ENCODE measurements at regions not wholly inside any gene's neighbourhood (a gene's known extent, or its start where the extent isn't known, plus 50 kb on each side); places are given as distances from the start of the nearest gene placed in this dataset.
"Not testable (repeated sequence)": the region's sequence is repeated elsewhere in the genome, so short reads cannot be mapped to it uniquely, and the experiment has no call there.

DNA sequence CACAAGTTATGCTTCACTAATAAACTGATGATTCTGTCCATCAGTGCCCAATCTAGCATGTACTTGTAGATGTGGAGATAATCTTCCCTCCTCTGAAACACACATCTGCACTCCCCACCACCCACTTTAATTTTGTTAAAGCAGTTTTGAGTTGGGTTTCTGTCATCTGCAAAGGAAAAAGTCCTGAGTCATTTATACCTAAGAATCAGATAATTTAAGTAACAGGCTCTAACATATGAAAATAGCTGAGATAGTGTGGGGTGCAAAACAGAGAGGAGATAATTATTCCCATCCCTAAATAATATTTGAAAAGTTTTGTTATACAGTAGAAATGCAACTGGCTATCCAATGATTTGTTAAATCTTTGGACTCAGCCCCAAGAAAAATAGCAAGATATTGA lies 67.7 kb upstream of the ALOX12 start:
- no peaks in the 10 kb centered on the region for H3K27me3 ChIP-seq
- intact Hi-C loops (cut with DNase I; ENCODE audit: low total_unique reads) = no loop called here
- no peak overlapping the region for H3K4me3 ChIP-seq
- DNase-seq = no peak
- no peaks in the 10 kb centered on the region for H3K9me3 ChIP-seq
- no peak overlapping the region for H3K27ac ChIP-seq
- TF ChIP-seq, protein P1, sequence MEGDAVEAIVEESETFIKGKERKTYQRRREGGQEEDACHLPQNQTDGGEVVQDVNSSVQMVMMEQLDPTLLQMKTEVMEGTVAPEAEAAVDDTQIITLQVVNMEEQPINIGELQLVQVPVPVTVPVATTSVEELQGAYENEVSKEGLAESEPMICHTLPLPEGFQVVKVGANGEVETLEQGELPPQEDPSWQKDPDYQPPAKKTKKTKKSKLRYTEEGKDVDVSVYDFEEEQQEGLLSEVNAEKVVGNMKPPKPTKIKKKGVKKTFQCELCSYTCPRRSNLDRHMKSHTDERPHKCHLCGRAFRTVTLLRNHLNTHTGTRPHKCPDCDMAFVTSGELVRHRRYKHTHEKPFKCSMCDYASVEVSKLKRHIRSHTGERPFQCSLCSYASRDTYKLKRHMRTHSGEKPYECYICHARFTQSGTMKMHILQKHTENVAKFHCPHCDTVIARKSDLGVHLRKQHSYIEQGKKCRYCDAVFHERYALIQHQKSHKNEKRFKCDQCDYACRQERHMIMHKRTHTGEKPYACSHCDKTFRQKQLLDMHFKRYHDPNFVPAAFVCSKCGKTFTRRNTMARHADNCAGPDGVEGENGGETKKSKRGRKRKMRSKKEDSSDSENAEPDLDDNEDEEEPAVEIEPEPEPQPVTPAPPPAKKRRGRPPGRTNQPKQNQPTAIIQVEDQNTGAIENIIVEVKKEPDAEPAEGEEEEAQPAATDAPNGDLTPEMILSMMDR (IDR thresholded peaks at IDR 0.05) = no peak
- peaks cover 0 to 13% (median 3%) of the 10 kb centered on the region in 4 donors for H3K4me1 ChIP-seq
- H3K36me3 ChIP-seq = no peaks in the 10 kb centered on the region

DNA sequence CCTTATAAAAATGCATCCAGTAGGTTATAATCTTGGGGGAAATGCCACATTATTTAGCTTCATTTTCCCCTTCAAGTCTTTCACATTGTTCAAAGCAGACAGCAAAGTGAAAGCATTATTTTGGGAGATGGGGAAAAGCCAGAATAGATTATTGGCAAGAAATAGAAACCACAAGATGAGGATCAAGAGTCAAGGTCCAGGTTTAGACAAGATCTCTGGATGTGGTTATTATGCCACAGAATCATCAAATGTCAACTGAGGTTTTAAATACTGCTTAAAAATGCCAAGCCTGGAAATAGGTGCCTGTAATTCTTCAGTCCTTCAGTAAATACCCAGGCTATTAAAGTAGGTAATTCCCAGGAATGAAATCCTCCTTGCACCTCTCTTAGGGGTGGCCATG lies 65.1 kb upstream of the ALOX12 start:
- peaks cover 0 to 13% (median 3%) of the 10 kb centered on the region in 4 donors for H3K4me1 ChIP-seq
- H3K27me3 ChIP-seq = no peaks in the 10 kb centered on the region
- no peaks in the 10 kb centered on the region for H3K9me3 ChIP-seq
- no peak overlapping the region for H3K27ac ChIP-seq
- no peak for DNase-seq
- TF ChIP-seq, protein P1 (IDR thresholded peaks at IDR 0.05) = no peak
- H3K36me3 ChIP-seq = no peaks in the 10 kb centered on the region
- intact Hi-C loops (cut with DNase I; ENCODE audit: low total_unique reads) = no loop called here
- H3K4me3 ChIP-seq = no peak overlapping the region

DNA sequence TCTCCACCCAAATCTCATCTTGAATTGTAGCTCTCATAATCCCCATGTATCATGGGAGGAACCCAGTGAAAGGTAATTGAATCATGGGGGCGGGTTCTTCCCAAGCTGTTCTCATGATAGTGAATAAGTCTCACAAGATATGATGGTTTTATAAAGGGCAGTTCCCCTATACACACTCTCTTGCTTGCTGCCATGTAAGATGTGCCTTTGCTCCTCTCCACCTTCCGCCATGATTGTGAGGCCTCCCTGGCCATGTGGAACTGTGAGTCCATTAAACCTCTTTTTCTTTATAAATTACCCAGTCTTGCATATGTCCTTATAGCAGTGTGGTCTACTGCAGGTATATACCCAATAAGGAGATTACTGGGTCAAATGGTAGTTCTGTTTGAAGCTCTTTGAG lies 61.3 kb upstream of the ALOX12 start:
- H3K4me3 ChIP-seq; DNase-seq; intact Hi-C loops (cut with DNase I; ENCODE audit: low total_unique reads): not testable (repeated sequence)

GRCh38 chr17:6936370-6937028 lies 59.4 kb upstream of the ALOX12 start:
- intact Hi-C loops (cut with DNase I; ENCODE audit: low total_unique reads) = no loop called here
- no peaks in the 10 kb centered on the region for H3K4me1 ChIP-seq
- no peaks in the 10 kb centered on the region for H3K27me3 ChIP-seq
- H3K9me3 ChIP-seq = no peaks in the 10 kb centered on the region
- no peaks in the 10 kb centered on the region for H3K36me3 ChIP-seq
- DNase-seq = peak in 1 of 2 donors; percentile 43
- TF ChIP-seq, protein P1 (IDR thresholded peaks at IDR 0.05) = no peak
- H3K27ac ChIP-seq = peak overlapping the region; percentile 1 to 70
- H3K4me3 ChIP-seq = peak overlapping the region; percentile 43 to 51

More for the DNA sequence above, 61.3 kb upstream of the ALOX12 start:
- H3K27me3 ChIP-seq, H3K4me1 ChIP-seq, H3K9me3 ChIP-seq, H3K36me3 ChIP-seq, H3K27ac ChIP-seq: not testable (repeated sequence)

DNA sequence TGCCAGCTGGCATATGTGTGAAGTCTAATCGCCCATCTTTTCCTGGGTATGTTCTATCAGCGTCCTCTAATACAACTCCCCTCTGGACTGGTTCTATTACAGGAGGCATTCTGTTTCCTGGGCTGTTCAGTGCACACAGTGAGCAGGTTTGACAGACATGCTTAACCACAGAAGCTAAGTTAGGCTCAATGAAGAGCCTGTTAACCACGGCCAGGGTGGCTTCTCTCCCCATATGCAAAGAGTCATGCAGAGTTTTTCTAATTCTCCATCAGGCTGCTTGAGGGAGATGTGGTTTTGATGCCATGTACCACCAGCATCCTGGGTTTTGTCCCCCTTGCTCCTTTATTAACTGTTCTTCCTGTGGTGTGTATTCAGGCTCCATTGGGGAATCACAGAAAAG lies 57.2 kb upstream of the ALOX12 start:
- Histone ChIP-seq H3K4me1 (no peaks in the 10 kb centered on the region), H3K9me3 (no peaks in the 10 kb centered on the region), H3K27ac (no peak overlapping the region), H3K27me3 (no peaks in the 10 kb centered on the region), H3K36me3 (no peaks in the 10 kb centered on the region), H3K4me3 (no peak overlapping the region)
- TF ChIP-seq, protein P1 (IDR thresholded peaks at IDR 0.05) = no peak
- intact Hi-C loops (cut with DNase I; ENCODE audit: low total_unique reads) = no loop called here
- DNase-seq = no peak

DNA sequence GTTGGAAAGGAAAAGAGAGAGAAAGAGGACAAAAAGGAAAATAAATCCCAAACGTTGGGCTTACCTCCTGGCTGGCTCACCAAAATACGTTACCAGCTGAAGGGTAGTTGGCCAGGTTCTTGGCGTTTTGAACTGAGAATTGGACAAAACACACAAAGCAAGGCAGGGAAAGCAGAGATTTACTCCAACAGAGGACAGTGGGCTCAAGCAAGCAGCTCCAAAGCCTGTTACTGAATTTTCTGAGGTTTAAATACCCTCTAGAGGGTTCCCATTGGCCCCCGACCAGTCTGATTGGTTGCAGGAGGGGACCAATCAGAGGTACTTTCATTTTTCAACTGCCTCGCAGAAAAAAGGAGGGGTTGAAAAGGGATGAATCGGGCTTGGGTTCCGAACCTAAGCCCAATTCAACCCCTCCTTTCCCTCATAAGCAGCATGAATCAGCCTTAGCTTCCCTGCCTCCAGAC lies 55.6 kb upstream of the ALOX12 start:
- Histone ChIP-seq H3K36me3 (no peaks in the 10 kb centered on the region), H3K9me3 (no peaks in the 10 kb centered on the region), H3K27me3 (no peaks in the 10 kb centered on the region), H3K27ac (no peak overlapping the region), H3K4me1 (no peaks in the 10 kb centered on the region), H3K4me3 (peak overlapping the region; percentile 25 to 27)
- TF ChIP-seq, protein P1 (IDR thresholded peaks at IDR 0.05) = no peak
- no peak for DNase-seq
- intact Hi-C loops (cut with DNase I; ENCODE audit: low total_unique reads) = no loop called here

Data from tibial artery (tissue), 4 donors.